ENCODE measurements at regions not wholly inside any gene's neighbourhood (a gene's known extent, or its start where the extent isn't known, plus 50 kb on each side); places are given as distances from the start of the nearest gene placed in this dataset.

DNA sequence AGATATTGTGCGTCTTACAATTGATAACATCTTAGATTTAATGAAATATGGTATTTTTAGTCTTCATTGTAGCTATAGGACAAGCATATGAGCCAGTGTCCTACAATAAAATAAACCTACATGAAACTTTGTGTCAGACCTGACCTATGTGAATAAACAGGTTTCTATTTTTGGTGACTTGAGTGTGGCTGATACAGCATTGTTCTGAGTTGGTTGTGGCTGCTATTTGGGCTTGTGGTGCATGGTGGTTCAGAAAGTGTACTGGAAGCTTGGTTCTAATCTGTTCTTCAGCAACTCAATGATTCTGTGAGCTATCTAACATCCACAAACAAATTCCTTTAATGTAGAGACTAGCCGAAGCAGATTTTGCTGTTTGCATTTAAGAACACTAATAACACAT lies 64.9 kb upstream of the MAP2 start:
- TF ChIP-seq, protein P1, sequence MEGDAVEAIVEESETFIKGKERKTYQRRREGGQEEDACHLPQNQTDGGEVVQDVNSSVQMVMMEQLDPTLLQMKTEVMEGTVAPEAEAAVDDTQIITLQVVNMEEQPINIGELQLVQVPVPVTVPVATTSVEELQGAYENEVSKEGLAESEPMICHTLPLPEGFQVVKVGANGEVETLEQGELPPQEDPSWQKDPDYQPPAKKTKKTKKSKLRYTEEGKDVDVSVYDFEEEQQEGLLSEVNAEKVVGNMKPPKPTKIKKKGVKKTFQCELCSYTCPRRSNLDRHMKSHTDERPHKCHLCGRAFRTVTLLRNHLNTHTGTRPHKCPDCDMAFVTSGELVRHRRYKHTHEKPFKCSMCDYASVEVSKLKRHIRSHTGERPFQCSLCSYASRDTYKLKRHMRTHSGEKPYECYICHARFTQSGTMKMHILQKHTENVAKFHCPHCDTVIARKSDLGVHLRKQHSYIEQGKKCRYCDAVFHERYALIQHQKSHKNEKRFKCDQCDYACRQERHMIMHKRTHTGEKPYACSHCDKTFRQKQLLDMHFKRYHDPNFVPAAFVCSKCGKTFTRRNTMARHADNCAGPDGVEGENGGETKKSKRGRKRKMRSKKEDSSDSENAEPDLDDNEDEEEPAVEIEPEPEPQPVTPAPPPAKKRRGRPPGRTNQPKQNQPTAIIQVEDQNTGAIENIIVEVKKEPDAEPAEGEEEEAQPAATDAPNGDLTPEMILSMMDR (IDR thresholded peaks at IDR 0.05) = no peak
- TF ChIP-seq POLR2AphosphoS5 (IDR thresholded peaks at IDR 0.05; ENCODE audit: low read depth, low read length) (no peak), RCOR1 (IDR thresholded peaks at IDR 0.05; ENCODE audit: low read length) (no peak), YY1 (IDR thresholded peaks at IDR 0.05; ENCODE audit: low read depth) (no peak), EZH2phosphoT487 (IDR thresholded peaks at IDR 0.05; ENCODE audit: borderline replicate concordance, low read depth) (no peak), EP300 (IDR thresholded peaks at IDR 0.05; ENCODE audit: borderline replicate concordance in 1 of 2, low read depth in 1 of 2, low read length in 1 of 2) (no peak)
- TF ChIP-seq, protein P2, sequence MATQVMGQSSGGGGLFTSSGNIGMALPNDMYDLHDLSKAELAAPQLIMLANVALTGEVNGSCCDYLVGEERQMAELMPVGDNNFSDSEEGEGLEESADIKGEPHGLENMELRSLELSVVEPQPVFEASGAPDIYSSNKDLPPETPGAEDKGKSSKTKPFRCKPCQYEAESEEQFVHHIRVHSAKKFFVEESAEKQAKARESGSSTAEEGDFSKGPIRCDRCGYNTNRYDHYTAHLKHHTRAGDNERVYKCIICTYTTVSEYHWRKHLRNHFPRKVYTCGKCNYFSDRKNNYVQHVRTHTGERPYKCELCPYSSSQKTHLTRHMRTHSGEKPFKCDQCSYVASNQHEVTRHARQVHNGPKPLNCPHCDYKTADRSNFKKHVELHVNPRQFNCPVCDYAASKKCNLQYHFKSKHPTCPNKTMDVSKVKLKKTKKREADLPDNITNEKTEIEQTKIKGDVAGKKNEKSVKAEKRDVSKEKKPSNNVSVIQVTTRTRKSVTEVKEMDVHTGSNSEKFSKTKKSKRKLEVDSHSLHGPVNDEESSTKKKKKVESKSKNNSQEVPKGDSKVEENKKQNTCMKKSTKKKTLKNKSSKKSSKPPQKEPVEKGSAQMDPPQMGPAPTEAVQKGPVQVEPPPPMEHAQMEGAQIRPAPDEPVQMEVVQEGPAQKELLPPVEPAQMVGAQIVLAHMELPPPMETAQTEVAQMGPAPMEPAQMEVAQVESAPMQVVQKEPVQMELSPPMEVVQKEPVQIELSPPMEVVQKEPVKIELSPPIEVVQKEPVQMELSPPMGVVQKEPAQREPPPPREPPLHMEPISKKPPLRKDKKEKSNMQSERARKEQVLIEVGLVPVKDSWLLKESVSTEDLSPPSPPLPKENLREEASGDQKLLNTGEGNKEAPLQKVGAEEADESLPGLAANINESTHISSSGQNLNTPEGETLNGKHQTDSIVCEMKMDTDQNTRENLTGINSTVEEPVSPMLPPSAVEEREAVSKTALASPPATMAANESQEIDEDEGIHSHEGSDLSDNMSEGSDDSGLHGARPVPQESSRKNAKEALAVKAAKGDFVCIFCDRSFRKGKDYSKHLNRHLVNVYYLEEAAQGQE (IDR thresholded peaks at IDR 0.05; ENCODE audit: low read depth, low read length) = no peak
- TF ChIP-seq, protein P3, sequence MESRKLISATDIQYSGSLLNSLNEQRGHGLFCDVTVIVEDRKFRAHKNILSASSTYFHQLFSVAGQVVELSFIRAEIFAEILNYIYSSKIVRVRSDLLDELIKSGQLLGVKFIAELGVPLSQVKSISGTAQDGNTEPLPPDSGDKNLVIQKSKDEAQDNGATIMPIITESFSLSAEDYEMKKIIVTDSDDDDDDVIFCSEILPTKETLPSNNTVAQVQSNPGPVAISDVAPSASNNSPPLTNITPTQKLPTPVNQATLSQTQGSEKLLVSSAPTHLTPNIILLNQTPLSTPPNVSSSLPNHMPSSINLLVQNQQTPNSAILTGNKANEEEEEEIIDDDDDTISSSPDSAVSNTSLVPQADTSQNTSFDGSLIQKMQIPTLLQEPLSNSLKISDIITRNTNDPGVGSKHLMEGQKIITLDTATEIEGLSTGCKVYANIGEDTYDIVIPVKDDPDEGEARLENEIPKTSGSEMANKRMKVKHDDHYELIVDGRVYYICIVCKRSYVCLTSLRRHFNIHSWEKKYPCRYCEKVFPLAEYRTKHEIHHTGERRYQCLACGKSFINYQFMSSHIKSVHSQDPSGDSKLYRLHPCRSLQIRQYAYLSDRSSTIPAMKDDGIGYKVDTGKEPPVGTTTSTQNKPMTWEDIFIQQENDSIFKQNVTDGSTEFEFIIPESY (IDR thresholded peaks at IDR 0.05; ENCODE audit: borderline replicate concordance, low read depth) = no peak

Measured in SK-N-SH (cell line).